RWPE2 (cell line): ENCODE measurements at regions not wholly inside any gene's neighbourhood (a gene's known extent, or its start where the extent isn't known, plus 50 kb on each side); places are given as distances from the start of the nearest gene placed in this dataset.

Experiments used
- ATAC-seq: fragments of 200-7000 bp; cut with Tn5 transposase; 3 replicates; pipeline ENCODE4 v1.9.1; 2021; ENCODE audit warnings: low read depth
- DNase-seq: peaks from one replicate; pipeline ENCODE4 v3.0.0-alpha.2; 2020; ENCODE audit warnings: low spot score
- H3K27ac ChIP-seq: fragments of 450-650 bp; 2 replicates; pipeline ENCODE4 v1.5.1; 2017; ENCODE audit warnings: mild to moderate bottlenecking; ENCODE audit not compliant: poor library complexity, severe bottlenecking
- H3K27me3 ChIP-seq: fragments of 250-450 bp; sonication (Bioruptor Pico); 2 replicates; pipeline ENCODE4 v1.5.1; 2021; ENCODE audit warnings: mild to moderate bottlenecking, moderate library complexity; ENCODE audit not compliant: insufficient read depth, poor library complexity, severe bottlenecking
- H3K36me3 ChIP-seq: fragments of 250-450 bp; sonication (Bioruptor Pico); 2 replicates; pipeline ENCODE4 v1.5.1; 2020; ENCODE audit warnings: low read depth, mild to moderate bottlenecking, moderate library complexity
- H3K4me1 ChIP-seq: fragments of 250-450 bp; sonication (Bioruptor Pico); 2 replicates; pipeline ENCODE4 v1.5.1; 2021; ENCODE audit warnings: mild to moderate bottlenecking, moderate library complexity; ENCODE audit not compliant: insufficient read depth, poor library complexity, severe bottlenecking
- H3K4me3 ChIP-seq: fragments of 250-450 bp; sonication (Bioruptor Pico); 2 replicates; pipeline ENCODE4 v1.5.1; 2021; ENCODE audit warnings: mild to moderate bottlenecking, moderate library complexity; ENCODE audit not compliant: severe bottlenecking
- H3K9me3 ChIP-seq: fragments of 250-450 bp; sonication (Bioruptor Pico); 2 replicates; pipeline ENCODE4 v1.5.1; 2021; ENCODE audit warnings: mild to moderate bottlenecking, moderate library complexity; ENCODE audit not compliant: severe bottlenecking
- CTCF ChIP-seq: fragments of 450-650 bp; IDR thresholded peaks from one replicate; pipeline ENCODE4 v1.5.1; 2017; ENCODE audit warnings: mild to moderate bottlenecking, moderate library complexity; ENCODE audit not compliant: poor library complexity, severe bottlenecking

GRCh38 chr7:73939528-73939927, 78.6 kb downstream of the TMEM270 start:
- ATAC-seq (no peak), DNase-seq (no peak)
- H3K27ac ChIP-seq, result no peak overlapping the region
- no peaks in the 10 kb centered on the region for H3K4me1 ChIP-seq
- H3K4me3 ChIP-seq, result no peak overlapping the region
- no peaks in the 10 kb centered on the region for H3K27me3 ChIP-seq
- no peaks in the 10 kb centered on the region for H3K36me3 ChIP-seq
- TF ChIP-seq CTCF, result no peak
- peaks cover 3% of the 10 kb centered on the region for H3K9me3 ChIP-seq

GRCh38 chr7:73940701-73941238, 79.8 kb downstream of the TMEM270 start:
- H3K4me1 ChIP-seq, result no peaks in the 10 kb centered on the region
- H3K36me3 ChIP-seq, result no peaks in the 10 kb centered on the region
- no peak overlapping the region for H3K4me3 ChIP-seq
- H3K9me3 ChIP-seq, result peaks cover 3% of the 10 kb centered on the region
- ATAC-seq, result no peak
- H3K27ac ChIP-seq, result no peak overlapping the region
- no peaks in the 10 kb centered on the region for H3K27me3 ChIP-seq
- no peak for DNase-seq
- no peak for TF ChIP-seq CTCF

- no peaks in the 10 kb centered on the region for H3K27me3 ChIP-seq
- peaks cover 3% of the 10 kb centered on the region for H3K9me3 ChIP-seq
- ATAC-seq (peak; percentile 88), DNase-seq (no peak)
- no peak for TF ChIP-seq CTCF
- no peak overlapping the region for H3K27ac ChIP-seq
- H3K36me3 ChIP-seq, result no peaks in the 10 kb centered on the region
- H3K4me3 ChIP-seq, result no peak overlapping the region
- no peaks in the 10 kb centered on the region for H3K4me1 ChIP-seq
Measured at GRCh38 chr7:73941836-73942551, 81.0 kb downstream of the TMEM270 start.

GRCh38 chr7:73945022-73945421, 83.0 kb upstream of the ELN start:
- DNase-seq (no peak), ATAC-seq (no peak)
- Histone ChIP-seq H3K4me3 (no peak overlapping the region), H3K9me3 (peaks cover 6% of the 10 kb centered on the region), H3K4me1 (no peaks in the 10 kb centered on the region), H3K27ac (no peak overlapping the region), H3K27me3 (no peaks in the 10 kb centered on the region), H3K36me3 (no peaks in the 10 kb centered on the region)
- TF ChIP-seq CTCF, result no peak

- Histone ChIP-seq H3K27me3 (no peaks in the 10 kb centered on the region), H3K27ac (no peak overlapping the region), H3K4me3 (no peak overlapping the region), H3K4me1 (no peaks in the 10 kb centered on the region), H3K36me3 (no peaks in the 10 kb centered on the region), H3K9me3 (peaks cover 3% of the 10 kb centered on the region)
- TF ChIP-seq CTCF, result no peak
- no peak for DNase-seq
- no peak for ATAC-seq
Measured at GRCh38 chr7:73948287-73948686, 79.7 kb upstream of the ELN start.
